HG03139 (cell line): ENCODE measurements at regions not wholly inside any gene's neighbourhood (a gene's known extent, or its start where the extent isn't known, plus 50 kb on each side); places are given as distances from the start of the nearest gene placed in this dataset.
"Not testable (repeated sequence)": the region's sequence is repeated elsewhere in the genome, so short reads cannot be mapped to it uniquely, and the experiment has no call there.

Experiments used
- ATAC-seq: cut with Tn5 transposase; IDR thresholded peaks from one replicate; pipeline ENCODE4 v1.9.1; 2021; ENCODE audit not compliant: unreplicated experiment

GRCh38 chr6:170213637-170214018, 77.2 kb downstream of the DLL1 start:
- not testable (repeated sequence) for ATAC-seq

DNA sequence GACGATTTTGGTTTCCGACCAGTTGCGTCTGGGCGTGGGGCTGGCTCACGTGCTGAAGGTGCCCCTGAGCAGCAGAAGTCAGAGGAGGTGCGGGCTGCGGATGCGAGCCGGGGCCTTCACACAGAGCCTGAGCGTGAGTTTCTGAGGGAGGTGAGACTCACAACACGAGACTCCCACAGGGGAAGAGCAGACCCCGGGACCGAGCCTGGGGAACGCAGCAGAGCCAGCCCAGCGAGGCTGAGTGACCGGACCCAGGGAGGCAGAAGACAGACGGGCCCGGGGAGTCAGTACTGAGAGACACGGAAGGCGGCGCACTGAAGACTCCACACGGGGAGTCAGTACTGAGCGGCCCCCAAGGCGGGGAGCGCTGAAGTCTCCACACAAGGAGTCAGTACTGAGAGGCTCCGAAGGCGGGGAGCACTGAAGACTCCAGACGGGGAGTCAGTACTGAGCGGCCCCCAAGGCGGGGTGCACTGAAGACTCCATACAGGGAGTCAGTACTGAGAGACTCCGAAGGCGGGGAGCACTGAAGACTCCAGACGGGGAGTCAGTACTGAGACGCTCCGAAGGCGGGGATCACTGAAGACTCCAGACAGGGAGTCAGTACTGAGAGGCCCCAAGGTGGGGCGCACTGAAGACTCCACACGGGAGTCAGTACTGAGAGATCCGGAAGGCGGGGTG, 77.8 kb downstream of the DLL1 start:
- ATAC-seq = no peak

GRCh38 chr6:170212051-170212756, 78.7 kb downstream of the DLL1 start:
- ATAC-seq = no peak

GRCh38 chr6:170211404-170212025, 79.4 kb downstream of the DLL1 start:
- ATAC-seq = no peak

DNA sequence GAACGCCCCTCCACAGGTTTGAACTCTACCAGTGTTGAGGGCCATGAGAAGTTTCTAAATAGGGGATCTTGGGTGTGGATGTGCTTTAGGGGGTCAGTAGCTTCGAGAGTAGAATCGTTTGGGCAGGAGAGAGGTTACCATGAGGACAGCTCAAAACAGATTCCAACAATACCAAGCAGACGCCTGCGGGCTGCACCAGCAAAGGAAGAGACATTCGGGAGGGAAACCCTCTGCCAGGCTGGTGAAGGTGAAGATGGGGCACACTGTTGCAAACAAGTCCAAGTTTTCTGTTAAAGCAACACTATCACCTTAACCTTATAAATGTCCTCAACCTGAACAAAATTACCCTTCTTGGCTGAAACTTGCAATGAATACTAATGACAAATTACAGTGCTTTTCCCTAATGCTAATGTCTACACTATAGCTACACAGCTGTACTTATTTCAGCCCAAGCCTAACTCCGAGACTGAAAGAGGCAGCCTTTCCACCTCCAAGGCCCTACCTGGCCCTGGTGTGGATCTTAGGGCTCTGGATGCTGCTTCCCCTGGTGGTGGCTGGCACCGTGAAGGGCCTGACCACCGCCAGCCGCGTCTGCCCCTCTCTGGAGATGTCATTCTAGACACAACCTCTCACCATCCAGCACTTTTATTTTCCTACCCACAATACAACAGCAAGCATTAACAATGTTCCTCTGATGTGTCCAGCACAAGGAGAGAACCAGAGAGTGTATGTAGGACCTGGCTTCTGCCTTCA, 80.1 kb downstream of the DLL1 start:
- ATAC-seq = no peak

DNA sequence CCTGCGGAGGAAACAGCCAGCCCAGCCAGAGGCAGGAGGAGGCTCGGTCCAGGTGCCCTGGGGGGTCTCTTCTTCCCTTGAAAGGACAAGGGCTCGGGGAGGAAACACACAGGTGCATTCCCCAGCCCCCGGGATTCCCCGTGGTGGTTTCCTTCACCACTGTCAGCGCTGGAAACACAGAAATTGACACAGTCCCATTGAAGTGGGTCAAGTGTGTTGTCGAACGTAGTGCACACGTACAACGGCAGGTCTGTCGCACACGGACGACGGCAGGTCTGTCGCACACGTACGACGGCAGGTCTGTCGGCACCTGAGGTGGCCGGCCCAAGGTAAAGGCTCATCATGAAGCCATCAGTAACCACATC, 80.9 kb downstream of the DLL1 start:
- ATAC-seq = no peak

- no peak for ATAC-seq
These were observed 81.4 kb downstream of the DLL1 start for GRCh38 chr6:170209354-170210025.

DNA sequence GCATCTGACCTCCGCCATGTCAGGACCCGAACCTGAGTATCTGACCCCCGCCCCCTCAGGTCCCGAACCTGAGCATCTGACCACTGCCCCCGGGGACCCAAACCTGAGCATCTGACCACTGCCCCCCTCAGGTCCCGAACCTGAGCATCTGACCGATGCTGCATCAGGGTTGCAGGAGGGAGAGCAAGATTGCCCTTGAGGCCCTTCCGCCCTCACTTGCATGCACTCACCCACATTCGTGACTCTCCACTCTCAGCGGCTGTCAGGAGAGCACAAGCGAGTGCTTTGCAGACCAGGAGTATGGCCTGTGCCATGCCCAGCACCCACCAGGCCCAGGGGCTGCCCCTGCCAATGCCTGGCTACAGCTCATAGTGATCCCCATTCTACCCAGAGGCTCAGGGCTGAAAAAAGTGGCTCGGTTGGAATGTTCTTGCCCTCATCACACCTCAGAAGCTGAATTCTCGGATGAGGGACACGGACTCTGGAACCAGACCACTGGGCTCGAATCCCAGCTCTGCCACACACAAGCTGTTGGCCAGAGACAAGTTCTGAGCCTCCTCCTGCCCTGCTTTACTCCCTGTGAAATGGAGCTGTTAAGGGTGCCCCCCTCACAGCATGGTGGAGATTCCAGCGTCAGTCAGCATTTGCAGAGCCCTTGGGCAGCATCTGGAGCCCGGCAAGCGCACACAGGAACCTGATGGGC, 82.1 kb downstream of the DLL1 start:
- ATAC-seq = no peak

- ATAC-seq = no peak
These were observed 82.7 kb downstream of the DLL1 start for GRCh38 chr6:170208182-170208601.

DNA sequence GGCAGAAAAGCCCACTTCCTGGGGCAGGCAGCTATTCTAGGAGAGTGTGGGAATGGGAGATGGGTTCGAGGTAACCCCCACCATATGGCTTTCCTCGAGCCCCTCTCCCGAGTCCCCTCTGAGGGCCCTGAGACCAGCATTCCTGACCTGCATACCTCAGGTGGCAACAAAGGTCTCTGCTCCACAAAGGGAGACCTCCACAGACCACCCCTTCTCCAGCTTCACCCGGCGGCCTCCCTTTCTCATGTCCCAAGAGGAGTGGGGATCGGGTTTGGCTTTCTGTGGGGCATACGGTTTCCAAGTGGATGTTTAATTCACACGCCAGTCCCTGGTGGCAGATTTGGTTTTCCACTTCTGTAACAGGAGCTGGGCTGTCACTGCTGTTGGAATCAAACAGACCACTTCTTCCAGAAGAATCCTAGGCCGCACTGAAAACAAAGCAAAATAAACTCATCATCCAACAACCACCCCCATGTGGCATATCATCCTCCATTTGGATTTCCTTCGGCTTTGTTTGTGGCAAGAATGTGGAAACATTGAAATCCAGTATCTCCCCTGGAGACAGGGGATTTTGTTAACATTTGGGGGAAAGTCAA, 83.2 kb downstream of the DLL1 start:
- ATAC-seq = no peak

DNA sequence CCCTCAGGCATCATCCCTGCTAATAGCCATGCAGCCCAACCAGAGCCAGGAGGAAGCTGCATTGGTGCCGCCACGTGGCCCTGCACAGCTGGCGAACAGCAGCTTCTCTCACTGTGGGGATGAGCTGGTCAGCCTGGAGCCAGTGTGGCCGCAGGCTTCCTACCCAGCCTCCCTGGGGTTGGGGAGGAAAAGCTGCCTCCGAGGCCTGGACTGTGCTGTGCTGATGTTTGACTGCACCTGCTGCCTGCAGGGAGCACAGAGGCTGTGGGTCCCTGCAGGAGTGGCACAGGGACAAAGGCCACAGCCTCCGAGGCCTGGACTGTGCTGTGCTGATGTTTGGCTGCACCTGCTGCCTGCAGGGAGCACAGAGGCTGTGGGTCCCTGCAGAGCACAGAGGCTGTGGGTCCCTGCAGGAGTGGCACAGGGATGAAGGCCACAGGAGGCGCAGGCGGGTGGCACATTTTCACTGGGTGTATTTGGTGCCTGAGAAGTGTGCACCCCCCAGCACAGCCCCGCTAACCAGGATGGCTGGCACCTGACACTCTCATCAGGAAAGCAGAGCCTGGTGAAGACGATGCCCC, 83.9 kb downstream of the DLL1 start:
- no peak for ATAC-seq

DNA sequence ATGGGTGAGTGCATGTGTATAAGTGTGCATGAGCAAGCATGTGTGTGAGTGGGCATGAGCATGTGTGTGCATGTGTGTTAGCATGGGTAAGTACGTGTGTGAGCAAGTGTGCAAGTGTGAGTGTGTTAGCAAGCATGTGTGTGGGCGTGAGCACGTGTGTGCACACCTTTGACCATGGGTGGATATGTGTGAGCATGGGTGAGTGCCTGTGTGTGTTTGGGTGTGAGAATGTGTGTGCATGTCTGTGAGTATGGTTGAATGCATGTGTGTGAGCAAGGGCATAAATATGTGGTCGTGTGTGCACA, 84.6 kb downstream of the DLL1 start:
- ATAC-seq = no peak

GRCh38 chr6:170205534-170206316, 85.2 kb downstream of the DLL1 start:
- ATAC-seq = no peak

- ATAC-seq = no peak
These were observed 85.8 kb downstream of the DLL1 start for GRCh38 chr6:170205126-170205525.

DNA sequence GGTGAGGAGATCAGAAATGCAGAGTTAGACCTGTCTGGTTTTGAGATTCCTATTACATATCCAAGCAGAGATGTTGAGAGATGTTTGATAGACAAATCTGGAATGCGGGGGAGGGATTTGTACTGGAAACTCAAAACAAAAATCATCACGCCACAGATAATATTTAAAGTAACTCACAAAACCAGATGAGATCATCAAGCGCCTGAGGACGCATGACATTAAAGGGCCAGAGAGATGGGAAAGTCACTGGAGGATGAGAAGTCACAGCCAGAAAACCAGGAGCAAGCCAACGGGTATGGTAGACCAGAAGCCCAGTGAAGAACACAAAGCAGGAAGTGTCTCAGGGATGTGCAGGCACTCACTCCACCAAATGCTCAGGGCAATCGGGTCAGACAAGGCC, 87.7 kb downstream of the DLL1 start:
- no peak for ATAC-seq

GRCh38 chr6:170202416-170203135, 88.3 kb downstream of the DLL1 start:
- ATAC-seq = no peak

DNA sequence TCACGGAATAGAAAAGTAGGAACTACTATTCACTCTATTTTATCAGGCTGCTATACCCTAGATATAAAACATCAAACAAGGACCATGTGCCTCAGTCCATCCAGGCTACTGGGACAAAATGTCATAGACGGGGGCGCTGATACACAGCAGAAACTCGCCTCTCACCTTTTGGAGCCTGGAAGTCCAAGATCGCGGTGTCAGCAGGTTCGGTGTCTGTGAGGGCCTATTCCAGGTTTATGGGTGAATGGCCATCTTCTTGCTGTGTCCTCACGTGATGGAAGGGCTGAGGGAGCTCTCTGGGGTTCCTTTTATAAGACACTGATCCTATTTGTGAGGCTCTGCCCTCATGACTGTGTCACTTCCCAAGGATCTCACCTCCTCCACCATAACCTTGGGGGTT, 89.5 kb downstream of the DLL1 start:
- ATAC-seq = no peak

DNA sequence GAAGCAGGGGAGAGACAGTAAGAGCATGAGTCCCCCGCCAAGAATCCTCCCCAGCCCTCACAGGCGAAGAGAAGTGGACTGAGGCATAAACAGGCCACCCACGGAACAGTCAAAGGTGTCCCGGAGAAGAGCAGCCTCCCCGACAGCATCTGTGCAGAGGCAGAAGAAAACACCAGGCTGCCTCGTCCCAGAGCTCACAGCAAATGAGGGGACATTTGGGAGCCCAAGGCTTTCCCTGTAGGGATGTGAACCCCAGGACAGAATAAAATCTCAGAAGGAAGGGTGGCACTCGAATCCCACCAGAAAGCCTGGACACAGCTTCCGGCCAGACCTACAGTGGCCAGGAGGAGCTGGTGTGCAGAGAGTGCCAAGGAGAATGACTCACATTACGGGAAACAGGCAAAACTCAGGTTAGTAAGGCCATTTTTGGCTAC, 90.4 kb downstream of the DLL1 start:
- ATAC-seq = no peak
